Keratinocyte (primary cell): ENCODE measurements at regions not wholly inside any gene's neighbourhood (a gene's known extent, or its start where the extent isn't known, plus 50 kb on each side); places are given as distances from the start of the nearest gene placed in this dataset.

Experiments
- DNase-seq: peaks from one replicate; pipeline ENCODE4 v3.0.0-alpha.2; 2011; ENCODE audit warnings: low read depth, missing footprints, low spot score
- FAIRE-seq: peaks from 2 replicates; lab custom pipeline; 2011; peaks lifted over from hg19 to GRCh38; lab: Jason Lieb, UNC
- H2AFZ ChIP-seq: 2 replicates; pipeline ENCODE4 v1.6.0; 2012; ENCODE audit warnings: low read length, control low read depth, inconsistent platforms; ENCODE audit not compliant: control insufficient read depth
- H3K27ac ChIP-seq: 2 replicates; pipeline ENCODE4 v1.5.1; 2011; ENCODE audit warnings: low read length; ENCODE audit not compliant: control insufficient read depth, insufficient read depth
- H3K27me3 ChIP-seq: 3 replicates; pipeline ENCODE4 v1.6.0; 2011; ENCODE audit warnings: low read length; ENCODE audit not compliant: control insufficient read depth, insufficient read depth; ENCODE audit errors: extremely low read depth
- H3K36me3 ChIP-seq, 2 experiments: 2 replicates in 1 of 2; 3 replicates in 1 of 2; pipeline ENCODE4 v1.5.1; 2011; ENCODE audit warnings: low read length in 2 of 2, mild to moderate bottlenecking in 1 of 2; ENCODE audit not compliant: control insufficient read depth in 2 of 2, insufficient read depth in 2 of 2; ENCODE audit errors: extremely low read depth in 1 of 2
- H3K4me1 ChIP-seq: 3 replicates; pipeline ENCODE4 v1.5.1; 2011; ENCODE audit warnings: low read length; ENCODE audit not compliant: control insufficient read depth, insufficient read depth; ENCODE audit errors: extremely low read depth
- H3K4me2 ChIP-seq: 3 replicates; pipeline ENCODE4 v1.6.0; 2011; ENCODE audit warnings: low read depth, low read length; ENCODE audit not compliant: control insufficient read depth, insufficient read depth; ENCODE audit errors: extremely low read depth
- H3K4me3 ChIP-seq, 3 experiments: fragments of 200-600 bp in 1 of 3; sonication (generic) in 1 of 3; 2 replicates in 2 of 3; 3 replicates in 1 of 3; pipeline ENCODE4 v1.5.1; 2011 to 2016; ENCODE audit warnings: low read length in 3 of 3, mild to moderate bottlenecking in 3 of 3, control low read depth in 2 of 3, inconsistent platforms in 1 of 3, low read depth in 1 of 3, mixed read lengths in 1 of 3, mixed run types in 1 of 3, moderate library complexity in 1 of 3; ENCODE audit not compliant: control insufficient read depth in 2 of 3, insufficient read depth in 2 of 3; ENCODE audit errors: extremely low read depth in 1 of 3
- H3K79me2 ChIP-seq: 2 replicates; pipeline ENCODE4 v1.6.0; 2012; ENCODE audit warnings: low read length; ENCODE audit not compliant: control insufficient read depth, insufficient read depth
- H3K9ac ChIP-seq: 3 replicates; pipeline ENCODE4 v1.6.0; 2011; ENCODE audit warnings: low read length; ENCODE audit not compliant: control insufficient read depth, insufficient read depth; ENCODE audit errors: extremely low read depth
- H3K9me1 ChIP-seq: 3 replicates; pipeline ENCODE4 v1.6.0; 2011; ENCODE audit warnings: low read length; ENCODE audit not compliant: control insufficient read depth, insufficient read depth; ENCODE audit errors: extremely low read depth
- H3K9me3 ChIP-seq: 2 replicates; pipeline ENCODE4 v1.5.1; 2012; ENCODE audit warnings: low read depth, low read length; ENCODE audit not compliant: control insufficient read depth
- H4K20me1 ChIP-seq: 3 replicates; pipeline ENCODE4 v1.6.0; 2011; ENCODE audit warnings: low read length; ENCODE audit not compliant: control insufficient read depth, insufficient read depth; ENCODE audit errors: extremely low read depth
- EZH2 ChIP-seq: IDR thresholded peaks from one replicate; pipeline ENCODE4 v1.6.1; 2012; ENCODE audit warnings: inconsistent platforms, mild to moderate bottlenecking, low read length, moderate library complexity
- dilution Hi-C: fragments of 300-500 bp; cut with MboI; formaldehyde crosslinking; loops from one replicate; pipeline ENCODE4 v1.7.0; 2020; ENCODE audit warnings: low sequenced_read_pairs; ENCODE audit not compliant: extremely low pct_ligation_motif_present
- TF ChIP-seq, protein P1 (sequence below), 3 experiments: IDR thresholded peaks in 1 of 3; conservative IDR thresholded peaks in 1 of 3; optimal IDR thresholded peaks in 1 of 3; 2 replicates in 2 of 3; 3 replicates in 1 of 3; pipeline versions ENCODE3 to v1.5.1; 2011; ENCODE audit warnings: low read length in 3 of 3, mild to moderate bottlenecking in 3 of 3, moderate library complexity in 2 of 3, control low read depth in 1 of 3, inconsistent platforms in 1 of 3; ENCODE audit not compliant: insufficient read depth in 2 of 3; ENCODE audit errors: extremely low read depth in 1 of 3

DNA sequence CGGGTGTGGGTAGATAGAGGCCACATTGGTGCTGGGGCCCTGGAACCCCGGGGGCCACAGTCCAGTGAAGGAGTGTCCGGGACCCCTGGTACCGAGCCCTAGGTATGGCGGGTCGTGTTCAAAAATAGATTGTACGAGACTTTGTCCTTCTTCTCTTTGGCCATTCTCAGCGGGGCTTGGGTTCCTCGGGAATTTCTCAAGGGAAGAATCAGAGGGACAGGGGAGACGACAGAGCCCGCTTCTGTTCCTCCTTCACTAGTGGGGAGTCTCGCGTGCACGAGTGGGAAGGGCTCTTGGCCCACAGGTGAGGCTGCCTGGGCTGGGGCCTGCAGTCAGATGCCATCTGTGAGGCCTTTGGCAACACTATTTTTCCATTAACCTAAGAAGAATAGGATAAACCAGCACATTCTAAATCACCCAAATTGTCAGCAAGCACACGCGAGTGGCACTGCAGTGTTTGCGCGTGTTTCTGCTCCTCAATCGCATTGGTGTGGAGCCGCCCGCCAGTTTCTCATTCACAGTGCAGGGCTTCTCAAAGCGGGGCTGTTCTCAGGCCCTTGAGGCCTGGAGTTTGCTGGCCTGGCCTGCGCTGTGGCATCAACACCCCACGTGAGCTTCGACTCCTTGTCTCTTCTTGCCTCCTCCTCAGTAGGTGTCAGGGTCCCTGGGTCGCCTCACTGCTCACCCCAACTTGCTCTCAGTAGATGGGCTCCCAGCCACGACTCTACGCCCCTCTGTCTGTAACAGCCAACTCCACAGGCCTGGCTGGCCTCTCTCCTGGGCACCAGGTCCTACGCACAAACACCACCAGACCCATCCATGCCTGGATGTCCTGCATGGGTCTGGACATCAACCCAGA, 187.6 kb upstream of the SHH start:
- H3K9me3 ChIP-seq, result no peaks in the 10 kb centered on the region
- peaks cover 5% of the 10 kb centered on the region for H3K27me3 ChIP-seq
- TF ChIP-seq, protein P1, sequence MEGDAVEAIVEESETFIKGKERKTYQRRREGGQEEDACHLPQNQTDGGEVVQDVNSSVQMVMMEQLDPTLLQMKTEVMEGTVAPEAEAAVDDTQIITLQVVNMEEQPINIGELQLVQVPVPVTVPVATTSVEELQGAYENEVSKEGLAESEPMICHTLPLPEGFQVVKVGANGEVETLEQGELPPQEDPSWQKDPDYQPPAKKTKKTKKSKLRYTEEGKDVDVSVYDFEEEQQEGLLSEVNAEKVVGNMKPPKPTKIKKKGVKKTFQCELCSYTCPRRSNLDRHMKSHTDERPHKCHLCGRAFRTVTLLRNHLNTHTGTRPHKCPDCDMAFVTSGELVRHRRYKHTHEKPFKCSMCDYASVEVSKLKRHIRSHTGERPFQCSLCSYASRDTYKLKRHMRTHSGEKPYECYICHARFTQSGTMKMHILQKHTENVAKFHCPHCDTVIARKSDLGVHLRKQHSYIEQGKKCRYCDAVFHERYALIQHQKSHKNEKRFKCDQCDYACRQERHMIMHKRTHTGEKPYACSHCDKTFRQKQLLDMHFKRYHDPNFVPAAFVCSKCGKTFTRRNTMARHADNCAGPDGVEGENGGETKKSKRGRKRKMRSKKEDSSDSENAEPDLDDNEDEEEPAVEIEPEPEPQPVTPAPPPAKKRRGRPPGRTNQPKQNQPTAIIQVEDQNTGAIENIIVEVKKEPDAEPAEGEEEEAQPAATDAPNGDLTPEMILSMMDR (optimal IDR thresholded peaks at IDR 0.05 in 1 of 3, IDR thresholded peaks at IDR 0.05 in 1 of 3, conservative IDR thresholded peaks at IDR 0.05 in 1 of 3; ENCODE audit: extremely low read depth in 1 of 3, insufficient read depth in 2 of 3, low read length in 3 of 3), result no peak
- TF ChIP-seq EZH2, result no peak
- no peak overlapping the region for H2AFZ ChIP-seq
- H3K4me1 ChIP-seq, result peaks cover 4% of the 10 kb centered on the region
- no peaks in the 10 kb centered on the region for H3K36me3 ChIP-seq
- no peak overlapping the region for H3K27ac ChIP-seq
- H4K20me1 ChIP-seq, result no peaks in the 10 kb centered on the region
- H3K9ac ChIP-seq, result no peak overlapping the region
- DNase-seq (no peak), FAIRE-seq (no peak)
- dilution Hi-C loops, result no loop called here
- no peak overlapping the region for H3K4me2 ChIP-seq
- no peaks in the 10 kb centered on the region for H3K79me2 ChIP-seq
- H3K4me3 ChIP-seq, result no peak overlapping the region
- H3K9me1 ChIP-seq, result no peaks in the 10 kb centered on the region

DNA sequence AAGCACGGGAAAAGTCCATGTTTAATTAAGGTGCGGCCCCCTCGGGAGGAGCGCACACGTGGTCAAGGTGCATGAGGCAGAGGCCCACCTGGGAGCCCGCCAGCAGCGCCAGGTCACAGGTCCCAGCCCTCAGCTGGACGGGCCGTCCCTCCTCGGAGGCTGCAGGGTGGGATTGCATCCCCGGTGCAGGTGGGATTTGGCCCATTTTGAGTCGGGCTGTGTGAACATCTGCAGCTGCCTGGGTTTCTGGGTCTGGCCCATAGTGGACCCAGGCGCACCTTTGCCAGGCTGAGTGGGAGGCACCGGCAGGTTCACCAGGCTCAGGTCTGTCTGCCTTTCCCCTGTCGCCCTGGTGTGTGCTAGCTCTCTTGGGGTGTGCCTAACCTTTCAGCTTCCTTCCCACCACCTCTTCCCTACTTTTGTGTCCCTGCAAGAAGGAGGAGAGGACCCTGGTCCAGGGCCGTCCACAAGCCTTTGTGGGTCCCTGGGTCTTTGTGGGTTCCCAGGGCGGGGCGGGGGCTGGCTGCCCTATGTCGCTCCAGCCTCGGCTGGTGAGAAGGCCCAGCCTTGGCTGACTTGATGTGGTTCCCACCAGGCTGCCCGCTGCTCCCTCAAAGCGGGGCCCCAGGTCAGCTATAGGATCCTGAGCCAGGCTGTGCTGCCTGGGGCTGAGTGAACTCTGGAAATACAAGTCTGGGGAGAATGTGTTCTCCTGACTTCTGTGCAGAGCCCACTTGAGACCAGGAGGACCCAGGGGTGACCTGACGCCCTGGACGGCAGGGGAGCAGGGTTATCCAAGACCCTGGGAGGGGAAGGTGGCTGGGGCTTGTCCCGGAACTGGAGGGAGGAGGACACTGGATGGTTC, 186.7 kb upstream of the SHH start:
- Histone ChIP-seq H4K20me1 (no peaks in the 10 kb centered on the region), H3K79me2 (no peaks in the 10 kb centered on the region), H3K4me2 (no peak overlapping the region), H3K27me3 (peaks cover 5% of the 10 kb centered on the region), H3K4me3 (no peak overlapping the region), H3K9me1 (no peaks in the 10 kb centered on the region), H3K9me3 (no peaks in the 10 kb centered on the region), H3K9ac (no peak overlapping the region), H3K27ac (no peak overlapping the region), H3K36me3 (no peaks in the 10 kb centered on the region), H2AFZ (no peak overlapping the region), H3K4me1 (peaks cover 4% of the 10 kb centered on the region)
- FAIRE-seq, result no peak
- TF ChIP-seq EZH2, result no peak
- TF ChIP-seq, protein P1 (optimal IDR thresholded peaks at IDR 0.05 in 1 of 3, IDR thresholded peaks at IDR 0.05 in 1 of 3, conservative IDR thresholded peaks at IDR 0.05 in 1 of 3; ENCODE audit: extremely low read depth in 1 of 3, insufficient read depth in 2 of 3, low read length in 3 of 3), result no peak
- dilution Hi-C loops, result no loop called here
- DNase-seq, result no peak
